A673 (cell line): ENCODE measurements at regions not wholly inside any gene's neighbourhood (a gene's known extent, or its start where the extent isn't known, plus 50 kb on each side); places are given as distances from the start of the nearest gene placed in this dataset.

ENCODE experiments used
- BruUV-seq: library from RNA; stranded (reverse); fragments of 400-500 nt; replicated peaks from 2 replicates; lab custom pipeline; 2021; lab: Mats Ljungman, UMichigan
- CTCF ChIA-PET: fragments of 300-600 bp; sonication (Branson Sonifier 250); formaldehyde crosslinking; loops from one replicate; lab custom pipeline; 2022; ENCODE audit warnings: antibody characterized with exemption; lab: Charles Lee
- POLR2A ChIA-PET: fragments of 300-600 bp; sonication (Branson Sonifier 250); formaldehyde crosslinking; loops from one replicate; lab custom pipeline; 2022; ENCODE audit warnings: antibody characterized with exemption; ENCODE audit not compliant: low non-redundant PET; lab: Charles Lee
- DNase-seq: peaks from one replicate; pipeline ENCODE4 v3.0.0-alpha.2; 2015; ENCODE audit warnings: low spot score
- H3K27ac ChIP-seq: fragments of 200-600 bp; sonication (generic); 2 replicates; pipeline ENCODE4 v1.5.1; 2016; ENCODE audit warnings: mixed run types, low read depth, mild to moderate bottlenecking, mixed read lengths, antibody characterized with exemption, low read length; ENCODE audit not compliant: poor library complexity, severe bottlenecking
- H3K27me3 ChIP-seq: fragments of 200-600 bp; sonication (generic); replicated peaks from 2 replicates; pipeline ENCODE4 v1.6.1; 2017; ENCODE audit warnings: mixed run types, low read depth, mild to moderate bottlenecking, mixed read lengths, antibody characterized with exemption, low read length; ENCODE audit not compliant: insufficient read depth, poor library complexity
- H3K36me3 ChIP-seq: fragments of 200-600 bp; sonication (generic); 2 replicates; pipeline ENCODE4 v1.6.1; 2016; ENCODE audit warnings: mixed run types, mild to moderate bottlenecking, mixed read lengths, antibody characterized with exemption, low read length; ENCODE audit not compliant: insufficient read depth, poor library complexity, severe bottlenecking
- H3K4me1 ChIP-seq: fragments of 200-600 bp; sonication (generic); 2 replicates; pipeline ENCODE4 v1.6.1; 2017; ENCODE audit warnings: mixed run types, mild to moderate bottlenecking, mixed read lengths, antibody characterized with exemption, low read length; ENCODE audit not compliant: insufficient read depth, poor library complexity, severe bottlenecking
- H3K4me3 ChIP-seq: fragments of 200-600 bp; sonication (generic); 2 replicates; pipeline ENCODE4 v1.5.1; 2016; ENCODE audit warnings: low read depth, mixed run types, mild to moderate bottlenecking, mixed read lengths, low read length; ENCODE audit not compliant: poor library complexity, severe bottlenecking
- H3K9me3 ChIP-seq: fragments of 200-600 bp; sonication (generic); 2 replicates; pipeline ENCODE4 v1.6.1; 2016; ENCODE audit warnings: mixed run types, low read depth, mild to moderate bottlenecking, mixed read lengths, antibody characterized with exemption, low read length; ENCODE audit not compliant: poor library complexity, severe bottlenecking
- CTCF ChIP-seq: fragments of 300-800, 200-600 bp; sonication (generic); conservative IDR thresholded peaks from 2 replicates; pipeline ENCODE4 v1.5.1; 2017; ENCODE audit warnings: low read depth, mild to moderate bottlenecking, antibody characterized with exemption, low read length, moderate library complexity, mixed read lengths
- EZH2 ChIP-seq: fragments of 200-600 bp; sonication (generic); IDR thresholded peaks from 2 replicates; pipeline ENCODE4 v1.6.1; 2017; ENCODE audit warnings: borderline replicate concordance, low read depth, mild to moderate bottlenecking, mixed read lengths, antibody characterized with exemption, low read length; ENCODE audit not compliant: poor library complexity, severe bottlenecking
- intact Hi-C: fragments of 100-400 bp; cut with micrococcal nuclease; formaldehyde crosslinking; loops from one replicate; pipeline ENCODE4 v1.10.0; 2022; ENCODE audit not compliant: unreplicated experiment

GRCh38 chr13:22861958-22862466, 318.8 kb upstream of the SGCG start:
- Histone ChIP-seq H3K27me3 (no peaks in the 10 kb centered on the region), H3K36me3 (no peaks in the 10 kb centered on the region), H3K9me3 (no peaks in the 10 kb centered on the region), H3K4me3 (no peak overlapping the region), H3K27ac (no peak overlapping the region), H3K4me1 (no peaks in the 10 kb centered on the region)
- intact Hi-C loops: no loop called here
- ChIA-PET POLR2A (no interaction called here), CTCF (no interaction called here)
- no TSS peak for BruUV-seq
- DNase-seq: no peak
- TF ChIP-seq CTCF (no peak), EZH2 (no peak)

GRCh38 chr13:22862478-22862877, 318.3 kb upstream of the SGCG start:
- POLR2A ChIA-PET: no interaction called here

GRCh38 chr13:22866221-22866620, 314.6 kb upstream of the SGCG start:
- intact Hi-C loops: no loop called here
- H3K27me3 ChIP-seq: no peaks in the 10 kb centered on the region
- DNase-seq: no peak
- H3K27ac ChIP-seq: no peak overlapping the region
- H3K36me3 ChIP-seq: no peaks in the 10 kb centered on the region
- TF ChIP-seq EZH2 (no peak), CTCF (no peak)
- H3K9me3 ChIP-seq: no peaks in the 10 kb centered on the region
- no peaks in the 10 kb centered on the region for H3K4me1 ChIP-seq
- BruUV-seq: no TSS peak
- CTCF ChIA-PET: no interaction called here
- no peak overlapping the region for H3K4me3 ChIP-seq
- POLR2A ChIA-PET: no interaction called here

More at GRCh38 chr13:22862478-22862877, 318.3 kb upstream of the SGCG start:
- intact Hi-C loops: no loop called here
- H3K27me3 ChIP-seq: no peaks in the 10 kb centered on the region
- no peaks in the 10 kb centered on the region for H3K9me3 ChIP-seq
- no peak overlapping the region for H3K4me3 ChIP-seq
- TF ChIP-seq CTCF: no peak
- TF ChIP-seq EZH2: no peak
- no peaks in the 10 kb centered on the region for H3K36me3 ChIP-seq
- no TSS peak for BruUV-seq
- H3K4me1 ChIP-seq: no peaks in the 10 kb centered on the region
- H3K27ac ChIP-seq: no peak overlapping the region
- CTCF ChIA-PET: no interaction called here
- DNase-seq: no peak
